H9 (cell line): ENCODE measurements at regions not wholly inside any gene's neighbourhood (a gene's known extent, or its start where the extent isn't known, plus 50 kb on each side); places are given as distances from the start of the nearest gene placed in this dataset.

Experiments used
- DNase-seq: peaks from one replicate; pipeline ENCODE4 v3.0.0-alpha.2; 2017
- H2AFZ ChIP-seq: one replicate; pipeline ENCODE4 v1.6.1; 2013; ENCODE audit warnings: mild to moderate bottlenecking, low read length, control low read depth, moderate library complexity
- H2AK5ac ChIP-seq: 2 replicates; pipeline ENCODE4 v1.6.1; 2013; ENCODE audit warnings: low read length, control low read depth, mixed read lengths; ENCODE audit not compliant: insufficient read length
- H2BK120ac ChIP-seq: one replicate; pipeline ENCODE4 v1.6.1; 2013; ENCODE audit warnings: low read depth, mild to moderate bottlenecking, low read length, control low read depth, inconsistent platforms; ENCODE audit not compliant: poor library complexity, severe bottlenecking
- H2BK12ac ChIP-seq: 2 replicates; pipeline ENCODE4 v1.6.1; 2013; ENCODE audit warnings: low read length, control low read depth, mixed read lengths, low read depth; ENCODE audit not compliant: insufficient read length
- H2BK15ac ChIP-seq: 2 replicates; pipeline ENCODE4 v1.6.1; 2013; ENCODE audit warnings: low read depth, low read length, control low read depth
- H2BK20ac ChIP-seq: one replicate; pipeline ENCODE4 v1.6.1; 2013; ENCODE audit warnings: low read depth, mild to moderate bottlenecking, low read length, control low read depth, inconsistent platforms; ENCODE audit not compliant: poor library complexity, severe bottlenecking
- H2BK5ac ChIP-seq: 2 replicates; pipeline ENCODE4 v1.6.1; 2013; ENCODE audit warnings: low read length, control low read depth, mixed read lengths; ENCODE audit not compliant: insufficient read length
- H3K14ac ChIP-seq: 2 replicates; pipeline ENCODE4 v1.6.1; 2013; ENCODE audit warnings: low read length, control low read depth; ENCODE audit not compliant: insufficient read depth
- H3K18ac ChIP-seq: 2 replicates; pipeline ENCODE4 v1.6.1; 2013; ENCODE audit warnings: low read depth, mild to moderate bottlenecking, mixed read lengths, low read length, control low read depth; ENCODE audit not compliant: insufficient read length
- H3K23ac ChIP-seq: 2 replicates; pipeline ENCODE4 v1.6.1; 2013; ENCODE audit warnings: low read length, control low read depth, mixed read lengths, low read depth; ENCODE audit not compliant: insufficient read length
- H3K23me2 ChIP-seq: 2 replicates; pipeline ENCODE4 v1.6.1; 2013; ENCODE audit warnings: low read depth, mild to moderate bottlenecking, mixed read lengths, low read length, control low read depth; ENCODE audit not compliant: insufficient read length, poor library complexity, severe bottlenecking
- H3K27ac ChIP-seq: 2 replicates; pipeline ENCODE4 v1.5.1; 2013; ENCODE audit warnings: low read length, control low read depth, mixed read lengths, low read depth; ENCODE audit not compliant: insufficient read length
- H3K27me3 ChIP-seq: 2 replicates; pipeline ENCODE4 v1.6.1; 2013; ENCODE audit warnings: low read length, control low read depth, inconsistent platforms; ENCODE audit not compliant: insufficient read depth
- H3K4ac ChIP-seq: 2 replicates; pipeline ENCODE4 v1.6.1; 2013; ENCODE audit warnings: low read depth, mild to moderate bottlenecking, control low read depth, inconsistent platforms, low read length, moderate library complexity
- H3K4me1 ChIP-seq: 2 replicates; pipeline ENCODE4 v1.6.1; 2013; ENCODE audit warnings: low read length, control low read depth, inconsistent platforms; ENCODE audit not compliant: insufficient read depth
- H3K4me2 ChIP-seq: 2 replicates; pipeline ENCODE4 v1.6.1; 2013; ENCODE audit warnings: low read length, control low read depth, mixed read lengths; ENCODE audit not compliant: insufficient read length, insufficient read depth
- H3K56ac ChIP-seq: 2 replicates; pipeline ENCODE4 v1.6.1; 2013; ENCODE audit warnings: low read depth, mild to moderate bottlenecking, mixed read lengths, low read length, control low read depth; ENCODE audit not compliant: insufficient read length
- H3K79me1 ChIP-seq: 2 replicates; pipeline ENCODE4 v1.6.1; 2013; ENCODE audit warnings: low read depth, mild to moderate bottlenecking, moderate library complexity, low read length, control low read depth, inconsistent platforms; ENCODE audit not compliant: insufficient read depth, poor library complexity, severe bottlenecking
- H3K79me2 ChIP-seq: 2 replicates; pipeline ENCODE4 v1.6.1; 2013; ENCODE audit warnings: low read length, control low read depth, inconsistent platforms; ENCODE audit not compliant: insufficient read depth
- H3K9ac ChIP-seq: 2 replicates; pipeline ENCODE4 v1.6.1; 2013; ENCODE audit warnings: low read length, control low read depth, mixed read lengths; ENCODE audit not compliant: insufficient read length; ENCODE audit errors: extremely low read depth
- H3K9me3 ChIP-seq: one replicate; pipeline ENCODE4 v1.6.1; 2013; ENCODE audit warnings: low read depth, low read length, inconsistent platforms; ENCODE audit not compliant: control insufficient read depth
- H3T11ph ChIP-seq: one replicate; pipeline ENCODE4 v1.6.1; 2013; ENCODE audit warnings: mild to moderate bottlenecking, low read length, control low read depth, inconsistent platforms
- H4K20me1 ChIP-seq: one replicate; pipeline ENCODE4 v1.6.1; 2013; ENCODE audit not compliant: control insufficient read depth, insufficient read length, insufficient read depth
- H4K5ac ChIP-seq: 2 replicates; pipeline ENCODE4 v1.6.1; 2013; ENCODE audit warnings: low read depth, mild to moderate bottlenecking, mixed read lengths, low read length, control low read depth; ENCODE audit not compliant: insufficient read length
- H4K8ac ChIP-seq: replicated peaks from 2 replicates; pipeline ENCODE4 v1.6.1; 2013; ENCODE audit warnings: low read length, control low read depth, mixed read lengths, low read depth; ENCODE audit not compliant: insufficient read length
- H4K91ac ChIP-seq: 2 replicates; pipeline ENCODE4 v1.6.1; 2013; ENCODE audit warnings: low read depth, mild to moderate bottlenecking, moderate library complexity, mixed read lengths, low read length, control low read depth; ENCODE audit not compliant: insufficient read length
- H3K27ac Mint-ChIP-seq, 3 experiments: 2 replicates in 2 of 3; 3 replicates in 1 of 3; pipeline ENCODE4 v1.8.0; 2020 to 2021; ENCODE audit warnings: mixed read lengths in 3 of 3, mild to moderate bottlenecking in 1 of 3, moderate library complexity in 1 of 3
- H3K27me3 Mint-ChIP-seq: 2 replicates; pipeline ENCODE4 v1.8.0; 2021; ENCODE audit warnings: low read depth, mild to moderate bottlenecking, moderate library complexity, mixed read lengths
- H3K36me3 Mint-ChIP-seq, 3 experiments: 2 replicates in 2 of 3; 3 replicates in 1 of 3; pipeline ENCODE4 v1.8.0; 2020 to 2021; ENCODE audit warnings: low read depth in 3 of 3, mixed read lengths in 3 of 3; ENCODE audit not compliant: insufficient read depth in 1 of 3
- H3K4me1 Mint-ChIP-seq, 2 experiments: 2 replicates each; pipeline ENCODE4 v1.8.0; 2020; ENCODE audit warnings: mixed read lengths in 2 of 2
- H3K4me3 Mint-ChIP-seq, 2 experiments: 2 replicates in 1 of 2; 3 replicates in 1 of 2; pipeline ENCODE4 v1.8.0; 2020 to 2021; ENCODE audit warnings: mild to moderate bottlenecking in 2 of 2, mixed read lengths in 2 of 2, moderate library complexity in 1 of 2
- H3K9me3 Mint-ChIP-seq, 2 experiments: 2 replicates in 1 of 2; 3 replicates in 1 of 2; pipeline ENCODE4 v1.8.0; 2020; ENCODE audit warnings: mild to moderate bottlenecking in 2 of 2, mixed read lengths in 2 of 2, moderate library complexity in 1 of 2
- CTCF ChIP-seq: fragments of 200-600 bp; sonication (generic); conservative IDR thresholded peaks from 3 replicates; pipeline ENCODE4 v1.8.0; 2021; ENCODE audit warnings: antibody characterized with exemption, mild to moderate bottlenecking
- WGBS: extraction: QIAGEN DNeasy Blood & Tissue Kit; methylation state at CpG from one replicate; pipeline ENCODE4 v1.1.7; 2013; ENCODE audit warnings: missing lambda C conversion rate, low lambda C conversion rate, mixed read lengths; ENCODE audit not compliant: insufficient read length; ENCODE audit errors: extremely low coverage; 5-methylcytosine and 5-hydroxymethylcytosine counted together

GRCh38 chr3:166661621-166662020, 718.5 kb downstream of the ZBBX start:
- Mint-ChIP-seq H3K4me1 (no peaks in the 10 kb centered on the region), H3K4me3 (no peak overlapping the region), H3K27me3 (no peaks in the 10 kb centered on the region), H3K27ac (no peak overlapping the region), H3K9me3 (peaks cover 4 to 11% of the 10 kb centered on the region in 2 experiments; a peak in 3 of 5 replicates), H3K36me3 (0 out of 7 replicates have a peak, but pooled peaks cover 0 to 3% (median 0%) of the 10 kb centered on the region in 3 experiments)
- H2AK5ac ChIP-seq: no peak overlapping the region
- no peak overlapping the region for H3K18ac ChIP-seq
- no peak overlapping the region for H4K8ac ChIP-seq
- no peaks in the 10 kb centered on the region for H4K20me1 ChIP-seq
- H2BK5ac ChIP-seq: no peak overlapping the region
- H2BK12ac ChIP-seq: no peak overlapping the region
- no peaks in the 10 kb centered on the region for H3K4me1 ChIP-seq
- H2BK15ac ChIP-seq: no peak overlapping the region
- no peak for DNase-seq
- H3K9ac ChIP-seq: no peak overlapping the region
- no peaks in the 10 kb centered on the region for H3K23me2 ChIP-seq
- no peak overlapping the region for H3K14ac ChIP-seq
- no peak overlapping the region for H2AFZ ChIP-seq
- H3K9me3 ChIP-seq: no peaks in the 10 kb centered on the region
- no peaks in the 10 kb centered on the region for H3K79me2 ChIP-seq
- H4K91ac ChIP-seq: no peak overlapping the region
- H3T11ph ChIP-seq: no peak overlapping the region
- no peaks in the 10 kb centered on the region for H3K27me3 ChIP-seq
- no peak overlapping the region for H2BK20ac ChIP-seq
- TF ChIP-seq CTCF: no peak
- no peak overlapping the region for H2BK120ac ChIP-seq
- H3K4me2 ChIP-seq: no peak overlapping the region
- H3K27ac ChIP-seq: no peak overlapping the region
- H3K56ac ChIP-seq: no peak overlapping the region
- no CpG with 5 or more reads among the region's 1 CpG for WGBS
- no peak overlapping the region for H3K4ac ChIP-seq
- no peaks in the 10 kb centered on the region for H3K79me1 ChIP-seq
- H3K23ac ChIP-seq: no peak overlapping the region
- H4K5ac ChIP-seq: no peak overlapping the region
